Right cardiac atrium (tissue), 5 donors: ENCODE measurements at regions not wholly inside any gene's neighbourhood (a gene's known extent, or its start where the extent isn't known, plus 50 kb on each side); places are given as distances from the start of the nearest gene placed in this dataset.
A peak's percentile ranks its signal among the peaks of the same experiment; 100 is the strongest.

Experiments
- ATAC-seq, 2 donors: fragments of 200-7000 bp; cut with Tn5 transposase; one replicate each; pipeline versions ENCODE4 v1.8.0 to v1.9.1; 2020; ENCODE audit warnings: moderate library complexity in 2 of 2, mild to moderate bottlenecking in 1 of 2
- DNase-seq, 3 donors: peaks; one replicate each; pipeline ENCODE4 v3.0.0-alpha.2; 2020
- H3K27ac ChIP-seq: one replicate; pipeline ENCODE4 v1.5.1; 2013; ENCODE audit warnings: mild to moderate bottlenecking, low read length, control low read depth, moderate library complexity
- H3K27me3 ChIP-seq: one replicate; pipeline ENCODE4 v1.6.1; 2013; ENCODE audit not compliant: control insufficient read depth, insufficient read depth
- H3K4me1 ChIP-seq: one replicate; pipeline ENCODE4 v1.6.1; 2013; ENCODE audit warnings: low read length; ENCODE audit not compliant: control insufficient read depth, insufficient read depth
- H3K4me3 ChIP-seq: one replicate; pipeline ENCODE4 v1.5.1; 2013; ENCODE audit warnings: low read length, control low read depth
- H3K9me3 ChIP-seq: one replicate; pipeline ENCODE4 v1.6.1; 2013; ENCODE audit warnings: low read length; ENCODE audit not compliant: control insufficient read depth
- WGBS: extraction: QIAGEN DNeasy Blood & Tissue Kit; methylation state at CpG from one replicate; pipeline ENCODE4 v1.1.7; 2013; 5-methylcytosine and 5-hydroxymethylcytosine counted together
- intact Hi-C, 4 donors: fragments of 100-400 bp; cut with DNase I; formaldehyde crosslinking; loops; one replicate each; pipeline versions ENCODE4 v1.11.0 to v1.14.0; 2022 to 2023
- donor health status: healthy with polysubstance abuse.
- donor health status: DM: no; HTN: yes; CAD: no.
- donor health status: DM: no; HTN: no; CAD: no.
- donor health status: DM: no; HTN: yes; CAD: no; lungs with severe emphysema.
- donor health status: DM: yes; HTN: yes; CAD: no.

GRCh38 chrX:39144323-39144722, 343.1 kb downstream of the MID1IP1 start:
- H3K4me1 ChIP-seq: no peaks in the 10 kb centered on the region
- 80% methylated on average over 3 of the region's 3 CpGs for WGBS
- DNase-seq (no peak), ATAC-seq (no peak)
- intact Hi-C loops: loop anchor here in 3 of 4 donors (10.0 kb wide), 2 partner anchors 340 to 380 kb away; partner anchors contain the start of gene MID1IP1 (in 1 of the 3)
- H3K27me3 ChIP-seq: no peaks in the 10 kb centered on the region
- no peaks in the 10 kb centered on the region for H3K9me3 ChIP-seq
- no peak overlapping the region for H3K4me3 ChIP-seq
- H3K27ac ChIP-seq: no peak overlapping the region

DNA sequence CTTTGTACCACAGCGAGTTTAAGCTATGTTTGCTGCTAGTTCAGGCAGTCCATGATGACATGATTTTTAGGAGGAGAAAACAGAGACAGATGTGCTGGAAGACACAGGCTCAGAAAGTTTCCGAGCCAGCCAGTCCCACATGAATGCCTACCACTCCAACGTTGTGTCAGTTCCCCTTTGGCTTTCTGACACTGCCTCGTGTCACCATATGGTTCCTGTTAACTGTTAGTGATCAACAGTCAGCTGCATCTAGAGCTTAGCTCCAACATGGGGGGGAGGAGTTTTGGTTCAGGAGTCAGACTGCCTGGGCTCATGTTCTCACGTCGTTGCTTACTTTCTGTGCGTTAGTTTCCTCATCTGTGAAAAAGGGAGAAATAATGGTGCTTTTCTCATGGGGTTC, 343.7 kb downstream of the MID1IP1 start:
- DNase-seq (no peak), ATAC-seq (no peak)
- 66% methylated on average over 7 of the region's 7 CpGs for WGBS
- H3K4me3 ChIP-seq: no peak overlapping the region
- H3K27me3 ChIP-seq: no peaks in the 10 kb centered on the region
- H3K27ac ChIP-seq: no peak overlapping the region
- intact Hi-C loops: loop anchor here in 3 of 4 donors (10.0 kb wide), 2 partner anchors 340 to 380 kb away; partner anchors contain the start of gene MID1IP1 (in 1 of the 3)
- H3K4me1 ChIP-seq: no peaks in the 10 kb centered on the region
- no peaks in the 10 kb centered on the region for H3K9me3 ChIP-seq

- Histone ChIP-seq H3K4me3 (no peak overlapping the region), H3K9me3 (no peaks in the 10 kb centered on the region), H3K4me1 (no peaks in the 10 kb centered on the region), H3K27ac (no peak overlapping the region), H3K27me3 (no peaks in the 10 kb centered on the region)
- ATAC-seq (no peak), DNase-seq (no peak)
- intact Hi-C loops: loop anchor here in 3 of 4 donors (10.0 kb wide), 2 partner anchors 341 to 381 kb away; partner anchors contain the start of gene MID1IP1 (in 1 of the 3)
Measured at GRCh38 chrX:39145859-39146258, 344.6 kb downstream of the MID1IP1 start.

DNA sequence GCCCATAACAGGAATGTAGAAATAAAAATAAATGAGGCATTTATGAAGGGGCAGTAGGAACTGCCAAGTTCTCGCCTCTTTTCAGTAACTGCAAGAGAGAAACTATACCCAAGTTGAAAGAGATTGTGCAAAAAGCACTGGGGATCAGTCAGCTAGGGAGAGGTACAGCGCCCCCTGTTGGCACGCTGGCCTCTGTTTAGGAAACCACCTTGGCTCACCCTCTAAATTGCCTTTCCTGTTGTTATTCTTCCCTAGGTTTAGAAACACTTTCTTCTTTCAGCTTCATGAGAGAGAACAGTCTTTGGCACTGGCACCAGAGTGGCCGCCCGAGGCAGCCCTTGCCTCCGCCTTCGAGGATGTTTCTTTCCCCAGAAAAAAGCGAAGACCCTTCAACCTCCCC, 348.5 kb downstream of the MID1IP1 start:
- ATAC-seq (peak; percentile 73 to 75), DNase-seq (peak; percentile 71 to 93 (median 87))
- H3K4me3 ChIP-seq: no peak overlapping the region
- no peaks in the 10 kb centered on the region for H3K27me3 ChIP-seq
- intact Hi-C loops: loop anchor here (10.0 kb wide), 3 partner anchors 345 to 395 kb away; partner anchors contain the start of gene MID1IP1 (in 1 of the 4)
- no peaks in the 10 kb centered on the region for H3K4me1 ChIP-seq
- no peak overlapping the region for H3K27ac ChIP-seq
- H3K9me3 ChIP-seq: no peaks in the 10 kb centered on the region
- WGBS: 16% methylated on average over 8 of the region's 8 CpGs

DNA sequence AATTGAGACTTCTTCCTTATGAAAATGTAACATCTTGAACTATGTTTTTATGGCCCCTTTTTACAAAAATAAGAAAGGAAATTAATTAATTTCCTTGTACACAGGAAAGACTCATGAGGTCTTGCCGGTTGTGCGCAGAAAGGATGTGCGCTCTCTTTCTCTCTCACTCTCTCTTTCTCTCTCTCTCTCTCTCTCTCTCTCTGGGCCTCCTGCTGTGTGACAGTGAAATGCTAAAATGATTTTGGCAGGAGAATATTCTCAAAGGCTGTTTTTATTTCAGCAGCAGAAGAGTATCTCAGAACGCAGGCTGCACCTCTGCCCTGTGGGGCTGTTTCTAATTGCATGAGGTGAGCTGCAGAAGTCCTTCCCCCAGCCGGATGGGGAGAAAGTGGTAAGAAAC, 349.0 kb downstream of the MID1IP1 start:
- Histone ChIP-seq H3K27me3 (no peaks in the 10 kb centered on the region), H3K4me1 (no peaks in the 10 kb centered on the region), H3K4me3 (no peak overlapping the region), H3K27ac (no peak overlapping the region), H3K9me3 (no peaks in the 10 kb centered on the region)
- ATAC-seq: no peak
- intact Hi-C loops: loop anchor here in 1 of 4 donors (10.0 kb wide), 1 partner anchor 395 kb away; no protein-coding TSS in a partner anchor
- WGBS: 56% methylated on average over 5 of the region's 5 CpGs
- DNase-seq: no peak

GRCh38 chrX:39150621-39151020, 349.4 kb downstream of the MID1IP1 start:
- no peaks in the 10 kb centered on the region for H3K27me3 ChIP-seq
- DNase-seq: no peak
- WGBS: 69% methylated on average over 5 of the region's 5 CpGs
- H3K9me3 ChIP-seq: no peaks in the 10 kb centered on the region
- no peak overlapping the region for H3K27ac ChIP-seq
- no peak for ATAC-seq
- H3K4me3 ChIP-seq: no peak overlapping the region
- no peaks in the 10 kb centered on the region for H3K4me1 ChIP-seq
- intact Hi-C loops: loop anchor here in 1 of 4 donors (10.0 kb wide), 1 partner anchor 396 kb away; no protein-coding TSS in a partner anchor

DNA sequence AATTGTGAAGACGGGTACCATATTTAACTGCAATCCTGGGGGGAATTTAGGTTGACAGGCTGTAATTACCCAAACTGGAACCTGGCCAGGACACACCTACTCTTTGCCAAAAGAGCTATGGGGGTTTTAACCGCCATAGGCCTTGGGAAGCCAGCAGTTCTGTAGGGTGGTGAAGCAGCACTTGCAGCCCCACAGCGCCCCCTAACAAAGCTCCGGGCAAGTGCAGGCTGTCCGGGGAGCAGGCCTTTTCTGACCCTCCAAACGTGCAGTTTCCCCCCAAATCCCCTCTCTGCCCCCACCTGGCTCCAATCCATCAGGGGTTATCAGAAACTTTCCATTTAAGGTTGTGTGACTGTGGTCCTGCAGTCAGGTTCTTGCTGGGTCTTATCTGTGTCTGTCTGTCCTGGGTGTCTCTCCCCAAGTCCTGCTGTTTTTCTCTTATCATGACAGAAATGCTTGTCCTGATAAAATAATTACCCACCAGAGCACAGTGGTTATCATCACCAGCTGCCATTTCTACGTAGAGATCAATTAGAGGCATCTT, 350.9 kb downstream of the MID1IP1 start:
- H3K27me3 ChIP-seq: no peaks in the 10 kb centered on the region
- H3K27ac ChIP-seq: no peak overlapping the region
- H3K4me1 ChIP-seq: no peaks in the 10 kb centered on the region
- H3K4me3 ChIP-seq: no peak overlapping the region
- DNase-seq: peak in 2 of 3 donors; percentile 58
- ATAC-seq: peak in 1 of 2 donors; percentile 47
- no peaks in the 10 kb centered on the region for H3K9me3 ChIP-seq
- WGBS: 58% methylated on average over 7 of the region's 7 CpGs
- intact Hi-C loops: loop anchor here in 1 of 4 donors (10.0 kb wide), 1 partner anchor 397 kb away; no protein-coding TSS in a partner anchor

- H3K4me1 ChIP-seq: no peaks in the 10 kb centered on the region
- no peak overlapping the region for H3K4me3 ChIP-seq
- no peak for ATAC-seq
- H3K27me3 ChIP-seq: no peaks in the 10 kb centered on the region
- no peak overlapping the region for H3K27ac ChIP-seq
- DNase-seq: no peak
- intact Hi-C loops: loop anchor here in 1 of 4 donors (10.0 kb wide), 1 partner anchor 401 kb away; no protein-coding TSS in a partner anchor
- H3K9me3 ChIP-seq: no peaks in the 10 kb centered on the region
Measured at GRCh38 chrX:39156051-39156450, 354.8 kb downstream of the MID1IP1 start.

DNA sequence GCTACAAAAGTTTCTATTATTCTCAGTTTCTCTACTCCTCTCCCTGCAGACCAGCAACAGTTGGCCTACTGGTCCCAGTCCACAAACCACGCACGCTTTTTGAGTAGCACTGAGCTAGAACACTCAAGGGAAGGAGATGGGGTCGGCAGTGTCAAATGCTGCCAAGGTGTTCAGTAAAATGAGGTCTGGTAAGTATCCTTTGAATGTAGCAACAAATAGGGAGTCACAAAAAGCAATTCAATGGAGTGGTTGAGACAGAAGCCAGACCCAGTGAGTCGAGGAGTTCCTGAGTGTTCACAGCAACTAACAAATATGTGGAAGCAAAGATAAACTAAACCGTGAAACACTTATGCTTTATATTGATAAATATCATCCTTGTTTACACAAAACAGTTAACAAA, 355.7 kb downstream of the MID1IP1 start:
- H3K27ac ChIP-seq: no peak overlapping the region
- no peaks in the 10 kb centered on the region for H3K9me3 ChIP-seq
- no peak overlapping the region for H3K4me3 ChIP-seq
- no peak for ATAC-seq
- WGBS: 36% methylated on average over 5 of the region's 5 CpGs
- DNase-seq: no peak
- no peaks in the 10 kb centered on the region for H3K27me3 ChIP-seq
- intact Hi-C loops: loop anchor here in 1 of 4 donors (10.0 kb wide), 1 partner anchor 402 kb away; no protein-coding TSS in a partner anchor
- no peaks in the 10 kb centered on the region for H3K4me1 ChIP-seq

- H3K9me3 ChIP-seq: no peaks in the 10 kb centered on the region
- 43% methylated on average over 6 of the region's 6 CpGs for WGBS
- no peak overlapping the region for H3K4me3 ChIP-seq
- intact Hi-C loops: loop anchor here in 1 of 4 donors (10.0 kb wide), 1 partner anchor 403 kb away; no protein-coding TSS in a partner anchor
- DNase-seq (no peak), ATAC-seq (no peak)
- H3K4me1 ChIP-seq: no peaks in the 10 kb centered on the region
- H3K27ac ChIP-seq: no peak overlapping the region
- H3K27me3 ChIP-seq: no peaks in the 10 kb centered on the region
Measured at GRCh38 chrX:39157796-39158195, 356.5 kb downstream of the MID1IP1 start.

GRCh38 chrX:39158801-39159657, 357.8 kb downstream of the MID1IP1 start:
- ATAC-seq (no peak), DNase-seq (no peak)
- 69% methylated on average over 11 of the region's 11 CpGs for WGBS
- Histone ChIP-seq H3K27me3 (no peaks in the 10 kb centered on the region), H3K9me3 (no peaks in the 10 kb centered on the region), H3K4me1 (no peaks in the 10 kb centered on the region), H3K27ac (no peak overlapping the region), H3K4me3 (no peak overlapping the region)
- intact Hi-C loops: loop anchor here in 1 of 4 donors (10.0 kb wide), 1 partner anchor 404 kb away; no protein-coding TSS in a partner anchor
